ENCODE measurements at regions not wholly inside any gene's neighbourhood (a gene's known extent, or its start where the extent isn't known, plus 50 kb on each side); places are given as distances from the start of the nearest gene placed in this dataset.

- DNase-seq (ENCODE audit: low read depth), result no peak
- no peak for TF ChIP-seq CTCF (conservative IDR thresholded peaks at IDR 0.05; ENCODE audit: control insufficient read depth, insufficient read depth, low read depth, low read length)
- H3K4me3 ChIP-seq (ENCODE audit: control insufficient read depth, low read depth, low read length), result no peak overlapping the region
These were observed 79.2 kb downstream of the F11 start for GRCh38 chr4:186345184-186345583.

GRCh38 chr4:186342582-186342981 is 76.6 kb downstream of the F11 start:
- H3K4me3 ChIP-seq (ENCODE audit: control insufficient read depth, low read depth, low read length), result no peak overlapping the region
- no peak for DNase-seq (ENCODE audit: low read depth)
- no peak for TF ChIP-seq CTCF (conservative IDR thresholded peaks at IDR 0.05; ENCODE audit: control insufficient read depth, insufficient read depth, low read depth, low read length)

GRCh38 chr4:186341655-186342054 is 75.7 kb downstream of the F11 start:
- DNase-seq (ENCODE audit: low read depth), result no peak
- TF ChIP-seq CTCF (conservative IDR thresholded peaks at IDR 0.05; ENCODE audit: control insufficient read depth, insufficient read depth, low read depth, low read length), result no peak
- H3K4me3 ChIP-seq (ENCODE audit: control insufficient read depth, low read depth, low read length), result no peak overlapping the region

All from fibroblast of mammary gland (primary cell).